Endothelial cell of umbilical vein (primary cell): ENCODE measurements at regions not wholly inside any gene's neighbourhood (a gene's known extent, or its start where the extent isn't known, plus 50 kb on each side); places are given as distances from the start of the nearest gene placed in this dataset.

Source experiments
- BruUV-seq: library from RNA; stranded (reverse); fragments of 400-500 nt; replicated peaks from 2 replicates; lab custom pipeline; 2021; lab: Mats Ljungman, UMichigan
- CTCF ChIA-PET: fragments of 300-600, 350-600 bp; sonication (Branson Sonifier 250); formaldehyde crosslinking; loops from one replicate; lab custom pipeline; 2021; ENCODE audit warnings: antibody characterized with exemption, inconsistent platforms; lab: Charles Lee
- POLR2A ChIA-PET: fragments of 300-600, 350-600 bp; sonication (Branson Sonifier 250); formaldehyde crosslinking; loops from one replicate; lab custom pipeline; 2021; ENCODE audit warnings: antibody characterized with exemption, inconsistent platforms; lab: Charles Lee
- DNase-seq: peaks from one replicate; pipeline ENCODE4 v3.0.0-alpha.2; 2011; ENCODE audit warnings: low read depth, low spot score
- FAIRE-seq: peaks from 2 replicates; lab custom pipeline; 2011; peaks lifted over from hg19 to GRCh38; lab: Jason Lieb, UNC
- H2AFZ ChIP-seq: 2 replicates; pipeline ENCODE4 v1.6.0; 2012; ENCODE audit warnings: low read depth, low read length, control low read depth, inconsistent platforms
- H3K27ac ChIP-seq: 2 replicates; pipeline ENCODE4 v1.5.1; 2011; ENCODE audit warnings: low read depth, mild to moderate bottlenecking, control low read depth, low read length, moderate library complexity; ENCODE audit not compliant: insufficient read depth
- H3K27me3 ChIP-seq, 2 experiments: 2 replicates each; pipeline versions ENCODE4 v1.6.0 to v1.6.1; 2011; ENCODE audit warnings: low read length in 2 of 2, mixed read lengths in 1 of 2; ENCODE audit not compliant: control insufficient read depth in 2 of 2, insufficient read depth in 2 of 2
- H3K36me3 ChIP-seq, 2 experiments: 2 replicates in 1 of 2; 3 replicates in 1 of 2; pipeline ENCODE4 v1.5.1; 2011; ENCODE audit warnings: low read length in 2 of 2, mild to moderate bottlenecking in 1 of 2, moderate library complexity in 1 of 2; ENCODE audit not compliant: control insufficient read depth in 2 of 2, insufficient read depth in 2 of 2; ENCODE audit errors: extremely low read depth in 1 of 2
- H3K4me1 ChIP-seq: 3 replicates; pipeline ENCODE4 v1.5.1; 2011; ENCODE audit warnings: mild to moderate bottlenecking, low read length; ENCODE audit not compliant: control insufficient read depth, insufficient read depth; ENCODE audit errors: extremely low read depth
- H3K4me2 ChIP-seq: 2 replicates; pipeline ENCODE4 v1.6.1; 2011; ENCODE audit warnings: low read length, control low read depth, mixed read lengths; ENCODE audit not compliant: insufficient read depth
- H3K4me3 ChIP-seq, 3 experiments: fragments of 200-600 bp in 1 of 3; sonication (generic), shearing (Covaris generic) in 1 of 3; replicated peaks in 1 of 3; 2 replicates each; pipeline ENCODE4 v1.5.1; 2011 to 2016; ENCODE audit warnings: control low read depth in 3 of 3, low read length in 3 of 3, mild to moderate bottlenecking in 2 of 3, inconsistent platforms in 1 of 3, low read depth in 1 of 3, moderate library complexity in 1 of 3; ENCODE audit not compliant: insufficient read depth in 1 of 3
- H3K79me2 ChIP-seq: 2 replicates; pipeline ENCODE4 v1.6.0; 2012; ENCODE audit warnings: low read length, inconsistent platforms; ENCODE audit not compliant: control insufficient read depth, insufficient read depth
- H3K9ac ChIP-seq: replicated peaks from 2 replicates; pipeline ENCODE3; 2011; ENCODE audit warnings: low read length, control low read depth; ENCODE audit not compliant: insufficient read depth; ENCODE audit errors: extremely low read depth
- H3K9me1 ChIP-seq: replicated peaks from 3 replicates; pipeline ENCODE4 v1.6.0; 2011; ENCODE audit warnings: mild to moderate bottlenecking, low read length; ENCODE audit not compliant: control insufficient read depth, insufficient read depth; ENCODE audit errors: extremely low read depth
- H3K9me3 ChIP-seq: replicated peaks from 2 replicates; pipeline ENCODE4 v1.5.1; 2012; ENCODE audit warnings: low read length, inconsistent platforms; ENCODE audit not compliant: control insufficient read depth, insufficient read depth
- H4K20me1 ChIP-seq: replicated peaks from 2 replicates; pipeline ENCODE3; 2011; ENCODE audit warnings: mild to moderate bottlenecking, low read length; ENCODE audit not compliant: control insufficient read depth, insufficient read depth; ENCODE audit errors: extremely low read depth
- EZH2 ChIP-seq: IDR thresholded peaks from 2 replicates; pipeline ENCODE4 v1.6.1; 2012; ENCODE audit warnings: borderline replicate concordance, low read depth, mild to moderate bottlenecking, moderate library complexity, low read length, inconsistent platforms; ENCODE audit not compliant: severe bottlenecking
- FOS ChIP-seq: IDR thresholded peaks from 2 replicates; pipeline ENCODE4 v1.6.1; 2011; ENCODE audit warnings: mild to moderate bottlenecking, low read length, moderate library complexity, borderline replicate concordance; ENCODE audit not compliant: insufficient read depth
- GATA2 ChIP-seq: IDR thresholded peaks from 2 replicates; pipeline ENCODE4 v1.7.0; 2011; ENCODE audit warnings: low read depth, mild to moderate bottlenecking, moderate library complexity, mixed read lengths, low read length; ENCODE audit not compliant: insufficient read length, insufficient read depth
- JUN ChIP-seq: IDR thresholded peaks from 2 replicates; pipeline ENCODE4 v1.6.1; 2011; ENCODE audit warnings: borderline replicate concordance, low read depth; ENCODE audit not compliant: insufficient read length, insufficient read depth
- MYC ChIP-seq: IDR thresholded peaks from one replicate; pipeline ENCODE4 v1.6.1; 2011; ENCODE audit warnings: mild to moderate bottlenecking, low read depth, low read length
- POLR2A ChIP-seq: IDR thresholded peaks from 2 replicates; pipeline ENCODE4 v1.6.1; 2012; ENCODE audit warnings: low read depth, mild to moderate bottlenecking, control low read depth, low read length
- POLR2AphosphoS5 ChIP-seq: IDR thresholded peaks from 2 replicates; pipeline ENCODE4 v1.6.1; 2012; ENCODE audit warnings: low read depth, mild to moderate bottlenecking, control low read depth, low read length, moderate library complexity; ENCODE audit not compliant: insufficient read depth
- dilution Hi-C: fragments of 300-500 bp; cut with MboI; formaldehyde crosslinking; loops from one replicate; pipeline ENCODE4 v1.15.0; 2019; ENCODE audit warnings: low sequenced_read_pairs; ENCODE audit not compliant: extremely low pct_ligation_motif_present
- intact Hi-C: fragments of 100-400 bp; cut with micrococcal nuclease; formaldehyde crosslinking; loops from one replicate; pipeline ENCODE4 v1.10.0; 2022
- TF ChIP-seq, protein P1 (sequence below), 2 donors: IDR thresholded peaks; 1 replicate in 1 of 2; 2 replicates in 1 of 2; pipeline ENCODE4 v1.5.1; 2011; ENCODE audit warnings: low read length in 2 of 2, mild to moderate bottlenecking in 2 of 2, moderate library complexity in 2 of 2, control low read depth in 1 of 2, inconsistent platforms in 1 of 2, low read depth in 1 of 2; ENCODE audit not compliant: insufficient read depth in 1 of 2; ENCODE audit errors: extremely low read depth in 1 of 2
- TF ChIP-seq, protein P2 (sequence below): IDR thresholded peaks from 2 replicates; pipeline ENCODE4 v1.6.1; 2011; ENCODE audit not compliant: insufficient read depth, insufficient read length

DNA sequence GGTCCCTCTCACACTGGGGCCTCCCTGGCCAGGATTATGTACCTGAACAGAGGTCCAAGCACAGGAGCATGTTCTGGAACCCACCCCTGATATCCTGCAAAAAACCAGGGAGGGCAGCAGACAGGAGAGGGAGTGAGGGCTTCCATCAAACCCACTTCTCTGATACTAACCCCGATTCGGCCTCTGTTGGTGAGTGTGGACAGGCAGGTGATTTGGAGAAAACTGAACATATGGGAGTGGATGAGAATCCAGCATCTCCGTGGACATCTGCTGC is 215.3 kb downstream of the MATN1 start:
- DNase-seq: no peak
- FAIRE-seq: no peak
- dilution Hi-C loops (no loop called here), intact Hi-C loops (no loop called here)
- no peak overlapping the region for H3K27ac ChIP-seq
- no peaks in the 10 kb centered on the region for H3K9me3 ChIP-seq
- H3K4me2 ChIP-seq: no peak overlapping the region
- TF ChIP-seq, protein P1, sequence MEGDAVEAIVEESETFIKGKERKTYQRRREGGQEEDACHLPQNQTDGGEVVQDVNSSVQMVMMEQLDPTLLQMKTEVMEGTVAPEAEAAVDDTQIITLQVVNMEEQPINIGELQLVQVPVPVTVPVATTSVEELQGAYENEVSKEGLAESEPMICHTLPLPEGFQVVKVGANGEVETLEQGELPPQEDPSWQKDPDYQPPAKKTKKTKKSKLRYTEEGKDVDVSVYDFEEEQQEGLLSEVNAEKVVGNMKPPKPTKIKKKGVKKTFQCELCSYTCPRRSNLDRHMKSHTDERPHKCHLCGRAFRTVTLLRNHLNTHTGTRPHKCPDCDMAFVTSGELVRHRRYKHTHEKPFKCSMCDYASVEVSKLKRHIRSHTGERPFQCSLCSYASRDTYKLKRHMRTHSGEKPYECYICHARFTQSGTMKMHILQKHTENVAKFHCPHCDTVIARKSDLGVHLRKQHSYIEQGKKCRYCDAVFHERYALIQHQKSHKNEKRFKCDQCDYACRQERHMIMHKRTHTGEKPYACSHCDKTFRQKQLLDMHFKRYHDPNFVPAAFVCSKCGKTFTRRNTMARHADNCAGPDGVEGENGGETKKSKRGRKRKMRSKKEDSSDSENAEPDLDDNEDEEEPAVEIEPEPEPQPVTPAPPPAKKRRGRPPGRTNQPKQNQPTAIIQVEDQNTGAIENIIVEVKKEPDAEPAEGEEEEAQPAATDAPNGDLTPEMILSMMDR (IDR thresholded peaks at IDR 0.05; ENCODE audit: extremely low read depth in 1 of 2, insufficient read depth in 1 of 2, low read depth in 1 of 2, low read length in 2 of 2): no peak
- TF ChIP-seq EZH2 (no peak), GATA2 (no peak), JUN (no peak), POLR2AphosphoS5 (no peak), MYC (no peak), FOS (no peak), POLR2A (no peak)
- TF ChIP-seq, protein P2, sequence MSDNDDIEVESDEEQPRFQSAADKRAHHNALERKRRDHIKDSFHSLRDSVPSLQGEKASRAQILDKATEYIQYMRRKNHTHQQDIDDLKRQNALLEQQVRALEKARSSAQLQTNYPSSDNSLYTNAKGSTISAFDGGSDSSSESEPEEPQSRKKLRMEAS: no peak
- H2AFZ ChIP-seq: no peak overlapping the region
- ChIA-PET CTCF (no interaction called here), POLR2A (no interaction called here)
- H3K4me3 ChIP-seq: no peak overlapping the region
- H3K9ac ChIP-seq: no peak overlapping the region
- BruUV-seq: no TSS peak
- no peaks in the 10 kb centered on the region for H3K27me3 ChIP-seq
- no peaks in the 10 kb centered on the region for H4K20me1 ChIP-seq
- H3K36me3 ChIP-seq: no peaks in the 10 kb centered on the region
- no peaks in the 10 kb centered on the region for H3K4me1 ChIP-seq
- H3K79me2 ChIP-seq: no peaks in the 10 kb centered on the region
- no peaks in the 10 kb centered on the region for H3K9me1 ChIP-seq
